GM12892 (cell line): ENCODE measurements at regions not wholly inside any gene's neighbourhood (a gene's known extent, or its start where the extent isn't known, plus 50 kb on each side); places are given as distances from the start of the nearest gene placed in this dataset.

Source experiments
- POLR2A ChIP-seq: IDR thresholded peaks from 2 replicates; pipeline ENCODE4 v1.6.1; 2011; ENCODE audit warnings: low read depth, low read length, control low read depth
- POLR2AphosphoS5 ChIP-seq: IDR thresholded peaks from 2 replicates; pipeline ENCODE4 v1.6.1; 2011; ENCODE audit warnings: low read depth, low read length, control low read depth

DNA sequence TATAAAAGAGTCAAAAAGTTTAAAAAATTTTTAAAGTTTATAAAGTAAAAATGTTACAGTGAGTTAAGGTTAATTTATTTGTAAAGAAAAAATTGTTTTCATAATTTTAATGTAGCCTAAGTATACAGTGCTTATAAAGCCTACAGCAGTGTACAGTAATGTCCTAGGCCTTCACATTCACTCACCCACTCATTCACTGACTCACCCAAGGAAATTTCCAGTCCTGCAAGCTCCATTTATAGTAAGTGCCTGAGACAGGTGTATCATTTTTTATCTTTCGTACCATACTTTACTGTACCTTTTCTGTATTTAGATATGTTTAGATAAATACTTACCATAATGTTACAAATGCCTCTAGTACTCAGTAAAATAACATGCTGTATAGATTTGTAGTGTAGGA, 269.7 kb upstream of the PHF14 start:
- no peak for TF ChIP-seq POLR2AphosphoS5
- no peak for TF ChIP-seq POLR2A
